MG63 (cell line): ENCODE measurements at regions not wholly inside any gene's neighbourhood (a gene's known extent, or its start where the extent isn't known, plus 50 kb on each side); places are given as distances from the start of the nearest gene placed in this dataset.
A peak's percentile ranks its signal among the peaks of the same experiment; 100 is the strongest.

Source experiments
- DNase-seq: peaks from one replicate; pipeline ENCODE4 v3.0.0-alpha.2; 2020
- H3K27me3 ChIP-seq: fragments of 250-450 bp; sonication (Bioruptor Pico); 2 replicates; pipeline ENCODE4 v1.5.1; 2020; ENCODE audit warnings: mild to moderate bottlenecking, moderate library complexity
- H3K36me3 ChIP-seq: fragments of 250-450 bp; sonication (Bioruptor Pico); 2 replicates; pipeline ENCODE4 v1.5.1; 2020; ENCODE audit warnings: mild to moderate bottlenecking, moderate library complexity
- H3K4me3 ChIP-seq: fragments of 250-450 bp; sonication (Bioruptor Pico); 2 replicates; pipeline ENCODE4 v1.5.1; 2020; ENCODE audit warnings: mild to moderate bottlenecking, moderate library complexity
- H3K9me3 ChIP-seq: fragments of 250-450 bp; sonication (Bioruptor Pico); 2 replicates; pipeline ENCODE4 v1.5.1; 2020; ENCODE audit warnings: mild to moderate bottlenecking, moderate library complexity

DNA sequence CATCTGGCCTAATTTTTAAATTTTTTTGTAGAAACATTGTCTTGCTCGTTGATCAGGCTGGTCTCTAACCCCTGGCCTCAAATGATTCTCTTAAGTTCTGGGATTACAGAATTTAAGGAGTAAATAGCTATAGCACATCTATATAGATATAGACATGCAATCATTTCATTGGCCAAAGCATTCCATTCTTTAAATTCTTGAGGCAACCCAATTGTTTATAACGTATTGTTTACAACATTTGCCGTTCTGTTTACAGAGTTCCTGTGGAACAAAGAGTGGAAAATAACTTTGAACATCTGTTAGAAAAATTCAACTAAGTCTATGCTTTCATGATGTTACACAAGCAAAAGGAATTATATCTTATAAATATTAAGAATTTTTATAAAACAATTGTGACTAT lies 205.2 kb upstream of the ROBO2 start:
- no peak for DNase-seq

DNA sequence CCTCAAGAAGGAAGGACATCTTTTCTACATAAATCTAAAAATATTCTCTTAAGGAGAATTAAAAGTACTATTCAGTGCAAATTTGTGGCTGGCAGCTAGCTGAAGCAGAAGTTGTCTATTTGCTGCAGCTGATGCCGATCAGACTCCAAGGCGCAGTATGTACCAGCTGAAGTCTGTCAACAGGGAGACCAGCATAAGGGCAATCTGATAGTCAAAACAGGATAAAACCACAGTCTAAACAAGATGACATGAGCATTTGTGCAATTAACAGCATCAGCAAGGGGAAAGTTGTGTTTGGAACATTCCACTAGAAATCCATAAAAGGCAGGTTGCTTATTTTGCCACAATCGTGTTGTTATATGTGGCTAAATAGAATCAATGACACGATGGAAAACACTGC lies 198.2 kb upstream of the ROBO2 start:
- H3K36me3 ChIP-seq, result no peaks in the 10 kb centered on the region
- no peak for DNase-seq
- no peaks in the 10 kb centered on the region for H3K9me3 ChIP-seq
- no peaks in the 10 kb centered on the region for H3K27me3 ChIP-seq
- H3K4me3 ChIP-seq, result no peak overlapping the region

More for the DNA sequence above, 205.2 kb upstream of the ROBO2 start:
- H3K4me3 ChIP-seq, result no peak overlapping the region
- H3K36me3 ChIP-seq, result no peaks in the 10 kb centered on the region
- no peaks in the 10 kb centered on the region for H3K27me3 ChIP-seq
- no peaks in the 10 kb centered on the region for H3K9me3 ChIP-seq

DNA sequence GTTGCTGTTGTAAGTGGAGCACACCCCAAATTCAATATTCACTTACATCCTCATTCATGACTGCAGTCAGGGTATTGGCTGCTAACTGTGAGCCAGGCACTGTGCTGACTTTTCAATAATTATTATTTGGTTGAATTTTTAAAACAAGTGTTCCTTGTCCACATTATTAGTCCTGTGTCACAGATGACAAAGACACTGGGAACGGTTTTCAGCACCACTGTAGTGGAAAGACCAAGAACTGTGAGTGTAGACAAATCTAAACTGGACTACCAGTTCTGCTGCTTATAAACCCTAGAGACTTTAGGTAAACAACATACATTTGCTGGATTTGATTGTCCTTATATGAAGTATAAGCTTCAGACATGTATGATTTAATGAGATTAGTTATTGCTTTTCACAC lies 197.7 kb upstream of the ROBO2 start:
- H3K4me3 ChIP-seq, result no peak overlapping the region
- H3K9me3 ChIP-seq, result no peaks in the 10 kb centered on the region
- no peak for DNase-seq
- no peaks in the 10 kb centered on the region for H3K36me3 ChIP-seq
- no peaks in the 10 kb centered on the region for H3K27me3 ChIP-seq

DNA sequence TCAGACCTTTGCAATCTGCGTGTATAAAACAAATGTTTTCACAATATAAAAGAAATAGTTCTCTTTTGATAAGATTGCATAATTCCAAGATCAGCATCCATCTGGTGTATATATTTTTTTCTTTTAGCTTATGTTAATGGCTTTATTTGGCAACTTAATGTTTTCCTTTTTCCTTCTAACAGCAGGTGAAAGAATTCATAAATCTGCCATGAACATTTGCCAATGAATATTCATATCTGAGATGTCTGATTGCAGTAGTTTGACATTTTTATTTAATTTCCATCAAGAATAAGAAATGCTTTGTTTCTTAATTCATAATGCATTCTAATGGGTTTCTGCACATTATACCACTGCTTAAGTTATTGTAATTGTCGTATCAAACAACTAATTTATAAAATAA lies 184.4 kb upstream of the ROBO2 start:
- Histone ChIP-seq H3K9me3 (no peaks in the 10 kb centered on the region), H3K36me3 (no peaks in the 10 kb centered on the region), H3K4me3 (no peak overlapping the region), H3K27me3 (no peaks in the 10 kb centered on the region)
- DNase-seq, result no peak

DNA sequence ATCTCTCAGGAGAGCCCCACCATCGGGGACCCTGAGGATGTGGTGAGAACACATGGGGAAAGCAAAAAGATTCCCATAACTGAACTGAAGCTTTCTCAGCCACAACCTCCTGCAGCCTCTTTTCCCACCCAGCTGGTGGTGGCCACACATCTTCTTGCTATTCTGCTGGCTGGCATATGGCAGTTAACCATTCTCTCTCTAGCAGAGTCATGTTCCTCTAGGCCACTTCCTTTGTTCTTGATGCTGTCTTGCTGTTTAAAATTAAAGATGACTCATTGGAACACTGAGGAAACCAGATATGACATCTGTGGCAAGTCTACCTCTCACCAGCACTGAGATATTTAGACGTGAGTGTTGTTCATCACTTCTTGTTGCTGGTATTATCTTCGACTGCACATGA lies 180.3 kb upstream of the ROBO2 start:
- no peaks in the 10 kb centered on the region for H3K36me3 ChIP-seq
- H3K27me3 ChIP-seq, result no peaks in the 10 kb centered on the region
- H3K4me3 ChIP-seq, result no peak overlapping the region
- H3K9me3 ChIP-seq, result no peaks in the 10 kb centered on the region
- no peak for DNase-seq

DNA sequence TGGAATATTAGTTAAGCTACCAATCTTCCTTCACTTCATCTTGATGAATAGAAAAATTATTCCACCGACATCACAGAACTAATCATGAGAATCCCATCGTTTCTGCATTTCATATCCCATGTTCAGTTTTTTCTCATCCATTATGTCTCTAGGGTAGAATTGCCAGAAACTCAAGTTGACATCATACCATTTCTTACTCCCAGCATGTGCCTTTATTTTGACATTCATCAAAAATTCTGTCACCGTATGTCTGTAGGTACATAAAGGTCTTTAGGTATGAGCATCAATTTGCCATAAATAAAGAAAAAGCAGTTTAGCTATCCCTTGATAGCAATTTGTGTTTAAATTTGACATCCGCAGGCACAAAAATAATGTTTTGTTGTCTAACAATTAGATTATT lies 175.5 kb upstream of the ROBO2 start:
- no peak overlapping the region for H3K4me3 ChIP-seq

DNA sequence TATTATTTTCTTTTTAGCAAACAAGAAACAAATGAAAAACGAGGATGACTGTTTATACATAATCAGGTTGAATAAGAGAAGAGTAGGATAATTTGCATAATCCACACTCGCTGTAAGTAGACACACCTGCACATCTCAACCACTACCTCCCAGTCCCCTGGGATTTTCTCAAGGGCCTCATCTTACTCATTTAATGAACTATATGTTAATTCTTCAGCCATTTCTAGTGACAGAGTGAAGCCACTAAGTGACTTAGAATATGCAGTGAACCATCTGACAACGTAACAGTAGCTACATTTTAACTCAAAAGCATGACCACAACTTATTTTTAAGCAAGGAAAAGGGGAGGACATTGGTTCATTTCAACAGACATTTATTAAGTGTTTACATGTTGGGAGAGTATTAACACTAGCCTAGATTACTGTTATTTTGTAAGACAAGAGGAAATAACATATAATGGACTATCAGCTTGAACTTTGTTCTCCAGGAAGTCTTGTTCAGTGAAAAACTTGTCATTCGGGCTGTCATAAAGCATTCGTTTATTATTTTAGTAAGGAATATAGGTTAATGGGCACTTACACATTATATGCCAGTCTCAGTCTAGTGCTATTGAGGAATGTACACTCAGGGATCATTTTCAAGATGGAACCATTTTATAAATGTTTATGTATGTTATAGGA lies 173.0 kb upstream of the ROBO2 start:
- no peak overlapping the region for H3K4me3 ChIP-seq
- H3K27me3 ChIP-seq, result no peaks in the 10 kb centered on the region
- no peaks in the 10 kb centered on the region for H3K9me3 ChIP-seq
- DNase-seq, result no peak
- H3K36me3 ChIP-seq, result no peaks in the 10 kb centered on the region

More for the DNA sequence above, 175.5 kb upstream of the ROBO2 start:
- H3K9me3 ChIP-seq, result no peaks in the 10 kb centered on the region
- DNase-seq, result no peak
- no peaks in the 10 kb centered on the region for H3K27me3 ChIP-seq
- no peaks in the 10 kb centered on the region for H3K36me3 ChIP-seq

DNA sequence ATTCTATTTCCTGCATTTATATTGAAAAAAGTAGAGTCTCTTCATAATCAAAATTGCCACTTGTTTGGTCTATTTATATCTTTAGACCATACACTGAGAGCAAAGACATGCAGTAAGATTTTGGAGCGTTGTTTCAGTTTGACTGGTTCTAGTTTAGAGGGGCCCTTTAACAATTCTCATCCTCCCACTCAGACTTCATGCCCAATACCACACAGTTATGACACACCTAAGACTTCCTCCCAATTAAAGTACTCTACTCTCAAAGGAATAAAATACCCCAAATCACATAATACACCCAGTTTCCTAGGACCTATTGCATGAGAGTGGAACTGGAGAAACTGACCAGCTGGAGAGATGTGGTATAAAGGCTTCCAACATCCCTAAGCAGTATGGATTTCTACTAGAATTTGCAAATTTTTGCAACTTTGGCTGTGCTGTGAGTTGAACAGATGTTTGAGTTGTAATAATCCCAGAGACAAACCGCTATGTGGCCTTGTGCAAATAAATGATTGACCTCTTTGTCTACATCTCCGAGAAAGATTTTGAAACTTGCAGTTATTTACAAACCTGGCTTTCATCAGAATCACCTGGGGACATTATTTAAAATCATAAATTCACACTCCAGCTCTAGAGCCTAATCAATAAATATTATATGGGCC lies 170.0 kb upstream of the ROBO2 start:
- Histone ChIP-seq H3K4me3 (no peak overlapping the region), H3K36me3 (no peaks in the 10 kb centered on the region), H3K27me3 (no peaks in the 10 kb centered on the region), H3K9me3 (no peaks in the 10 kb centered on the region)
- no peak for DNase-seq

DNA sequence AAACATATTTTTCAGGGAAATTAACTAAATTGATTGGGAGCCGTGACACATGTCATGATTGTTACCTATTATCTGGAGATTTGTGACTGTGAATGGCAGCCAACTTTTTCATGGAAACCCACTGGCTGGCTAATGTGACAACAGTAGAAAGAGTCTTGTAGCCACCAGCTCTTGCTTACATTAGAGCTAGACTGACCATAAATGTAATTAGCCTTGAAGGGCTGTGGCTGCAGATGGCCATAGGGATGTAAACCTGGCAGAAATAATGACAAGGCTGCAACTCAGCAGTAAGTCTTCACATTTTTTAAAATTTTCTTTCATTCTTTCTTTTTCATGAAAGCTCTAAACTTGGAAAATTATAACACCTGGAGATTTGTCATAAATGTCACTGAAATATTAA lies 168.2 kb upstream of the ROBO2 start:
- Histone ChIP-seq H3K9me3 (no peaks in the 10 kb centered on the region), H3K27me3 (no peaks in the 10 kb centered on the region), H3K4me3 (no peak overlapping the region), H3K36me3 (no peaks in the 10 kb centered on the region)
- no peak for DNase-seq

DNA sequence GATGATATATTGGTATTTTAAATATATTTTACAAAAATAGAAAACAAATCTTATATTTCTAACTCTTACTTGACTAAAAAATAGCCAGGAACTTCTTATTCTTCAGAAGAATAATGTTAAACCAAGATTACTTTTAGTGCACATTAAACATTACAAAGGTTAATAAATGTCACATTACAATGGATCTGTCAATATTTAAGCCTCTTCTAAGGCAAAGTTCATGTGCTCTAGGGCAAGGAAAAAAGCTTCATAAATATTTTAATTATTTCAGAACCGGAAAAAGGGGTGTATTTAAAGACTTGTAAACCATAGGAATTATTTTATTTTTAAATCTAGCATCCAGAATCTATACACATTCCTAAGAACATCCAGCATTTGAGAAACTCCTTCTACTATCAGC lies 166.9 kb upstream of the ROBO2 start:
- H3K4me3 ChIP-seq, result no peak overlapping the region
- H3K36me3 ChIP-seq, result no peaks in the 10 kb centered on the region
- DNase-seq, result no peak
- H3K9me3 ChIP-seq, result no peaks in the 10 kb centered on the region
- no peaks in the 10 kb centered on the region for H3K27me3 ChIP-seq

DNA sequence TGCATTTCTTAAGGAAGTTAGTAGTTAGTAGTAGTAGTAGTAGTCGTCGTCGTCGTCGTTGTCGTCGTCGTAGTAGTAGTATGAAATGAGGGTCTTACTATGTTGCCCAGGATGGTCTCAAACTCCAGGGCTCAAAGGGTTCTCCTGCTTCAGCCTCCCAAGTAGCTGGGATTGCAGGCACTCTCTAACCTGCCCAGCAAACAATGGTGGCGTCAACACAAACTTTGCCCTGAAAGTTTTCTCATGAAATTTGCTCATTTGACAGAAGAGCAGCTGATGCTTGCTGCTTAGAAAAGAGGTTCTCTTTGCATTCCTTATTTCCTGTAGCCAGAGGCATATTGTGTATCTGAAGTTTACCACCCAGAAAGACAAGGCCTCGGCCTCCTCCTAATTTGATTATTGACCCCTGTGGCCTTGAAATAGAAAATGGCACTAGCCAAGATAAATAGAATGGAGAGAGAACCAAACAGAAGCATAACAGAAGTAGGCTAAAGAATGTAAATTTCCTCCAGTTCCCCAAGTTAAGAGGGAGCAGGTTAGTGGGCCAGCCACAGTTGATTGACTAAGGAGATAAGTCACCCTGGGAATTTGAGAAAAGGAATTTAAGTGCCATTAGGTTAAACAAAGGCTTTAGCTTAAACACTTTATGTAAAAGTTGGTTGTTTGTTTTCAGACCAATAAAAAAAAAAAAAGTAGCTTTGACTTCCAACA lies 166.2 kb upstream of the ROBO2 start:
- Histone ChIP-seq H3K27me3 (no peaks in the 10 kb centered on the region), H3K36me3 (no peaks in the 10 kb centered on the region), H3K4me3 (no peak overlapping the region), H3K9me3 (no peaks in the 10 kb centered on the region)
- DNase-seq, result no peak

DNA sequence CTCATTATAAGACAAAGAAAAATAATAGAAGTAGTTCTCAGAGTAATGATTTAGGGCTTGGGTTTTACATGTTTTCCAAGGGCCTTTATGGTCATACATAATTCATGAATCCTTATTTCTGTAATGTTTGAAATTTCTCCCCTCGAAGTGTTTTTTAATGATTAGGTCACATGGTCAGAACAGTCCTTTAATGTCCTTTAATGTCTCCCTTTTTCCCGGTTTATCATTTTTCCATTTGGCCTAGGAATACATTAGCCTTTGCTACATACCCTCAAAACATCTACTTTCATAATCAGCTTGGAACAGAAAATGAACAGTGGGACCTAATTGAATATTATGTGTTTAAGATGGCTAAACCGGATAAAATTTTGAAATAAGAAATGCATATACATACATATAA lies 159.9 kb upstream of the ROBO2 start:
- Histone ChIP-seq H3K36me3 (no peaks in the 10 kb centered on the region), H3K9me3 (no peaks in the 10 kb centered on the region), H3K27me3 (no peaks in the 10 kb centered on the region), H3K4me3 (no peak overlapping the region)
- DNase-seq, result no peak

DNA sequence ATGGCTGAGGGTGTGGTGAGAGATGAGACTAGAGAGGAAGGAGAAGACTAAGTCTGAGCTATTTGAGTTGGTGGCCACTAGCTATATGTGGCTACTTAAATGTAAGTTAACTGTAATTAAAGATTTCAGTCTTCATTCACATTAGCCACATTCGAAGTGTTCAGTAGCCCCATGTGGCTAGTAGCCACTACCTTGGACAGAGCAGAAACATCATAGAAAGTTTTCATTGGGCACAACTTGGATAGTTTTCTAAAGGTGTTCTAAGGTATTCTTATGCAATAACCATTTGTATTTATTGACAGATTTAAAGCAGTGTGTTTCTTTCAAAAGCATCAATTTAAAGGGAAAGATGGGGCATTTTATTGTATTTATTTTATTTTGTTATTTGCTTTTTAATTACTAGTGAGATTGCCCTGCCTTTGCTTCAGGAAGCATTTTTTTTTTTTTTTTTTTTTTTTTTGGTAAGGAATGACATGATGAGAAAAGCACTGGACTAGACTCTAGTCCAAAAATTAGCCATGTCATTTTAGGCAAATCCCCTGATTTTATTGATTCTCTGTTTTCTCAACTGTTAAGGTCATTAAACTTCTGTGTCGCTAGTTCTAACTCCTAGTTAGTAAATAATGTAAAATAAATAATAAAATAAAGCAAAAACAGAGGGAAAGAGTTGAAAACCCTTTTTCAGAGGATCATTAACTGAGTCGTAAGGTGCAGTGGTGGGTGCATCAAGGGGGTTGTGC lies 153.0 kb upstream of the ROBO2 start:
- no peaks in the 10 kb centered on the region for H3K36me3 ChIP-seq
- no peak for DNase-seq
- no peaks in the 10 kb centered on the region for H3K27me3 ChIP-seq
- no peak overlapping the region for H3K4me3 ChIP-seq
- no peaks in the 10 kb centered on the region for H3K9me3 ChIP-seq

DNA sequence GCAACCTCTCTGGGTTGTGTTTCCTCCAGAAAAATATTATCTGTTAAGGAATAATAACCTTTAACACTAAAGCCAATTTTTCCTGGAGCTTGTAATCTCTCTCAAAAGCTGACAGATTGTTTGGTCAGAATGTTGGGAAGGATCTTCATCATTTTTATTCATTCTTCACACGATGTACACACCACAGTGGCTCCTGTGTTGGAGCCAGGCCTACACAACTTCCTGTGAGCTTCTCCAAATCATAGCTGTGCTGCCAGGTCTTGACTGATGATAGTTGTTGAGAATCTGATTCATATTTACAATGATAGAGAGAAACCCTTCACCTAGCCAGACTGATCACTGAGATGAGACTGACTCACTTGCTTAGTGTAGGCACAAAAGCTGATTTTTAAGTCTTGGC lies 151.0 kb upstream of the ROBO2 start:
- DNase-seq, result peak; percentile 18
- Histone ChIP-seq H3K9me3 (no peaks in the 10 kb centered on the region), H3K4me3 (no peak overlapping the region), H3K27me3 (no peaks in the 10 kb centered on the region), H3K36me3 (no peaks in the 10 kb centered on the region)

DNA sequence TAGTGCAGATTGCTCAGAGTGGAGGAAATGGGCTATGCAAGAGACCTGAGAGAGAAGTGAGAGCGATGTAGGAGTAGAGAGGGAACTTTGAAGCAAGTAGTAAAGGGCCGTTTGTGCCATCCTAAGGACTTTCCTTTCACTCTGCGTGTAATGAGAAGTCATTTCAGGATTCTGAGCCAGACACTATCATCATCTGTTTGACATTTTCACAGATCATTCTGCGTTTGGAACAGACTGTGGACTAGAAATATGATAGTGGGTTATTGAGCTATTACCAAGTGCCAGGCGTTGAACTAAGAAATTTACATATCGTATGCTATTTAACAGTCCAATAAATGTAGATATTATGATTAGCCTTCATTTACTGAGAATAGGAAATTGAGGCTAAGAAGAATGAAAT lies 150.0 kb upstream of the ROBO2 start:
- no peaks in the 10 kb centered on the region for H3K36me3 ChIP-seq
- no peaks in the 10 kb centered on the region for H3K9me3 ChIP-seq
- no peak overlapping the region for H3K4me3 ChIP-seq
- DNase-seq, result no peak
- H3K27me3 ChIP-seq, result no peaks in the 10 kb centered on the region

DNA sequence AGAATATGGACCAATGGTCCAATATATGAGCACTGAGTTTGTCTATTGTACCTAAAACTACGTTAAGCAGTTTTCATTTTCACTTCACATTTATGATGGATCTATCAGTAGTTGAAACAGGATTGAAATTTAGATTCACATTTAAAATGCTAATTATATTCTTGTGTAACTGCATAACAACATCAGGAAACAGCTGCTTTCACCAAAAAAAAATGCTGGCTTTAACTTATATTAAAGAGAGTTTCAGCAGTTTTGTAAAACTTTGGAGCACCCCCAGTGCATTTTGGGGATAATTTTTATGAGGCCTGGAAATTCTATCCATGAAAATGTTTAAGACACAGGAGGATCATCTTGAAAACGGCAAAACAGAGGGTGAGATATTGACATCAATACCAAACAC lies 142.8 kb upstream of the ROBO2 start:
- no peaks in the 10 kb centered on the region for H3K9me3 ChIP-seq
- H3K36me3 ChIP-seq, result no peaks in the 10 kb centered on the region
- H3K4me3 ChIP-seq, result no peak overlapping the region
- H3K27me3 ChIP-seq, result no peaks in the 10 kb centered on the region
- no peak for DNase-seq

DNA sequence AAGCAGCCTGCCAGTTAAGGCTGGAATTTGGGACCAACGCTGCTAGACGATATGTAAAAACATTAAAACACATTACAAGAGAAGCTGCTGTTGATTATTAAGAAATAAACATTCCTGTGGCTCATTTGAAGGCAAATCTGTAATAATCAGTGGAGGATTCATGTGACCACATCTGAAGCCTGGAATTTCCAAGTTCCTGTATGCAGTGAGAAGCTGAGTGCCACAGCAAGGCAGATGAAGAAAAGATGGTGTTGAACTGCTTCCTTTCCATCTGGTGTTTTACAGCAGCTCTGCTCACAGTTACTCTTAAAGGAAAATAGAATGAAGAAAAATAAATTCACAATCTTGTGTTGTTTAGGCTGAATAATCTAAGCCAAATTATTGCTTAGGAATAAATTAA lies 139.3 kb upstream of the ROBO2 start:
- Histone ChIP-seq H3K27me3 (no peaks in the 10 kb centered on the region), H3K36me3 (no peaks in the 10 kb centered on the region), H3K9me3 (no peaks in the 10 kb centered on the region), H3K4me3 (no peak overlapping the region)
- DNase-seq, result no peak
